OCI-LY1 (cell line): ENCODE measurements at regions not wholly inside any gene's neighbourhood (a gene's known extent, or its start where the extent isn't known, plus 50 kb on each side); places are given as distances from the start of the nearest gene placed in this dataset.

Experiments
- EZH2 ChIP-seq: fragments of 200-600 bp; sonication (generic), shearing (Covaris generic); IDR thresholded peaks from 2 replicates; pipeline ENCODE4 v1.8.0; 2017; ENCODE audit warnings: borderline replicate concordance, mixed run types, mild to moderate bottlenecking, antibody characterized with exemption, low read length, moderate library complexity, mixed read lengths
- TF ChIP-seq, protein P1 (sequence below): fragments of 200-600 bp; sonication (generic), shearing (Covaris generic); IDR thresholded peaks from 2 replicates; pipeline ENCODE4 v1.5.1; 2017; ENCODE audit warnings: mild to moderate bottlenecking, antibody characterized with exemption, low read length, moderate library complexity, mixed read lengths

DNA sequence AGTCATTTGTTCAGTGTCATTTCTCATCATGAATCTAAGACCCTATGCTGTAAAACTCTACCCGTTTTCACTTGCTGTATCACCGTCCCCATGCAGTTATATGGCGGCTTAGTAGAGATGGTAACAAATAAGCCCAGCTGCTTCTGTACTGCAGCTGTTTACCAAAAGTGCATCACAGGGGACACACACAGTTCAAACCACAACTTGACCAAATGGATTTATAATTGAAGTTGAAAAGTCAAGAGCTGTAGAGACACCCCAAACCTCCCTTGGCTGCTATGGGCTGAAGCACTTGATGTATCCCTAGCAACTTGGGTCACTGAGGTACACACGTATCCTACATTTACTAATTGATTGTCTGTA is 219.0 kb upstream of the FGF13 start:
- TF ChIP-seq, protein P1, sequence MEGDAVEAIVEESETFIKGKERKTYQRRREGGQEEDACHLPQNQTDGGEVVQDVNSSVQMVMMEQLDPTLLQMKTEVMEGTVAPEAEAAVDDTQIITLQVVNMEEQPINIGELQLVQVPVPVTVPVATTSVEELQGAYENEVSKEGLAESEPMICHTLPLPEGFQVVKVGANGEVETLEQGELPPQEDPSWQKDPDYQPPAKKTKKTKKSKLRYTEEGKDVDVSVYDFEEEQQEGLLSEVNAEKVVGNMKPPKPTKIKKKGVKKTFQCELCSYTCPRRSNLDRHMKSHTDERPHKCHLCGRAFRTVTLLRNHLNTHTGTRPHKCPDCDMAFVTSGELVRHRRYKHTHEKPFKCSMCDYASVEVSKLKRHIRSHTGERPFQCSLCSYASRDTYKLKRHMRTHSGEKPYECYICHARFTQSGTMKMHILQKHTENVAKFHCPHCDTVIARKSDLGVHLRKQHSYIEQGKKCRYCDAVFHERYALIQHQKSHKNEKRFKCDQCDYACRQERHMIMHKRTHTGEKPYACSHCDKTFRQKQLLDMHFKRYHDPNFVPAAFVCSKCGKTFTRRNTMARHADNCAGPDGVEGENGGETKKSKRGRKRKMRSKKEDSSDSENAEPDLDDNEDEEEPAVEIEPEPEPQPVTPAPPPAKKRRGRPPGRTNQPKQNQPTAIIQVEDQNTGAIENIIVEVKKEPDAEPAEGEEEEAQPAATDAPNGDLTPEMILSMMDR: no peak
- no peak for TF ChIP-seq EZH2
